ENCODE measurements at regions not wholly inside any gene's neighbourhood (a gene's known extent, or its start where the extent isn't known, plus 50 kb on each side); places are given as distances from the start of the nearest gene placed in this dataset.

- TF ChIP-seq, protein P1, sequence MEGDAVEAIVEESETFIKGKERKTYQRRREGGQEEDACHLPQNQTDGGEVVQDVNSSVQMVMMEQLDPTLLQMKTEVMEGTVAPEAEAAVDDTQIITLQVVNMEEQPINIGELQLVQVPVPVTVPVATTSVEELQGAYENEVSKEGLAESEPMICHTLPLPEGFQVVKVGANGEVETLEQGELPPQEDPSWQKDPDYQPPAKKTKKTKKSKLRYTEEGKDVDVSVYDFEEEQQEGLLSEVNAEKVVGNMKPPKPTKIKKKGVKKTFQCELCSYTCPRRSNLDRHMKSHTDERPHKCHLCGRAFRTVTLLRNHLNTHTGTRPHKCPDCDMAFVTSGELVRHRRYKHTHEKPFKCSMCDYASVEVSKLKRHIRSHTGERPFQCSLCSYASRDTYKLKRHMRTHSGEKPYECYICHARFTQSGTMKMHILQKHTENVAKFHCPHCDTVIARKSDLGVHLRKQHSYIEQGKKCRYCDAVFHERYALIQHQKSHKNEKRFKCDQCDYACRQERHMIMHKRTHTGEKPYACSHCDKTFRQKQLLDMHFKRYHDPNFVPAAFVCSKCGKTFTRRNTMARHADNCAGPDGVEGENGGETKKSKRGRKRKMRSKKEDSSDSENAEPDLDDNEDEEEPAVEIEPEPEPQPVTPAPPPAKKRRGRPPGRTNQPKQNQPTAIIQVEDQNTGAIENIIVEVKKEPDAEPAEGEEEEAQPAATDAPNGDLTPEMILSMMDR (IDR thresholded peaks at IDR 0.05): no peak
- TF ChIP-seq, protein P2, sequence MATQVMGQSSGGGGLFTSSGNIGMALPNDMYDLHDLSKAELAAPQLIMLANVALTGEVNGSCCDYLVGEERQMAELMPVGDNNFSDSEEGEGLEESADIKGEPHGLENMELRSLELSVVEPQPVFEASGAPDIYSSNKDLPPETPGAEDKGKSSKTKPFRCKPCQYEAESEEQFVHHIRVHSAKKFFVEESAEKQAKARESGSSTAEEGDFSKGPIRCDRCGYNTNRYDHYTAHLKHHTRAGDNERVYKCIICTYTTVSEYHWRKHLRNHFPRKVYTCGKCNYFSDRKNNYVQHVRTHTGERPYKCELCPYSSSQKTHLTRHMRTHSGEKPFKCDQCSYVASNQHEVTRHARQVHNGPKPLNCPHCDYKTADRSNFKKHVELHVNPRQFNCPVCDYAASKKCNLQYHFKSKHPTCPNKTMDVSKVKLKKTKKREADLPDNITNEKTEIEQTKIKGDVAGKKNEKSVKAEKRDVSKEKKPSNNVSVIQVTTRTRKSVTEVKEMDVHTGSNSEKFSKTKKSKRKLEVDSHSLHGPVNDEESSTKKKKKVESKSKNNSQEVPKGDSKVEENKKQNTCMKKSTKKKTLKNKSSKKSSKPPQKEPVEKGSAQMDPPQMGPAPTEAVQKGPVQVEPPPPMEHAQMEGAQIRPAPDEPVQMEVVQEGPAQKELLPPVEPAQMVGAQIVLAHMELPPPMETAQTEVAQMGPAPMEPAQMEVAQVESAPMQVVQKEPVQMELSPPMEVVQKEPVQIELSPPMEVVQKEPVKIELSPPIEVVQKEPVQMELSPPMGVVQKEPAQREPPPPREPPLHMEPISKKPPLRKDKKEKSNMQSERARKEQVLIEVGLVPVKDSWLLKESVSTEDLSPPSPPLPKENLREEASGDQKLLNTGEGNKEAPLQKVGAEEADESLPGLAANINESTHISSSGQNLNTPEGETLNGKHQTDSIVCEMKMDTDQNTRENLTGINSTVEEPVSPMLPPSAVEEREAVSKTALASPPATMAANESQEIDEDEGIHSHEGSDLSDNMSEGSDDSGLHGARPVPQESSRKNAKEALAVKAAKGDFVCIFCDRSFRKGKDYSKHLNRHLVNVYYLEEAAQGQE (IDR thresholded peaks at IDR 0.05; ENCODE audit: insufficient read depth in 1 of 2, low read depth in 2 of 2, low read length in 1 of 2): no peak
- TF ChIP-seq POLR2AphosphoS5 (IDR thresholded peaks at IDR 0.05; ENCODE audit: low read depth, low read length) (no peak), SIN3A (IDR thresholded peaks at IDR 0.05; ENCODE audit: borderline replicate concordance, insufficient read depth, low read depth, low read length) (no peak), TCF7L2 (IDR thresholded peaks at IDR 0.05; ENCODE audit: low read depth, low read length) (no peak)
Measured at GRCh38 chr13:73676550-73677047, 457.6 kb downstream of the KLF12 start.
